GM23338 (cell line): ENCODE measurements at regions not wholly inside any gene's neighbourhood (a gene's known extent, or its start where the extent isn't known, plus 50 kb on each side); places are given as distances from the start of the nearest gene placed in this dataset.

Experiments
- ATAC-seq: fragments of 200-7000 bp; cut with Tn5 transposase; 3 replicates; pipeline ENCODE4 v1.9.1; 2020
- DNase-seq: peaks from one replicate; pipeline ENCODE4 v3.0.0-alpha.2; 2015; ENCODE audit warnings: low spot score
- H2AFZ ChIP-seq: fragments of 200-600 bp; sonication (generic); 2 replicates; pipeline ENCODE4 v1.8.0; 2016; ENCODE audit warnings: antibody characterized with exemption, mild to moderate bottlenecking, moderate library complexity
- H3F3A ChIP-seq: fragments of 200-600 bp; sonication (generic); replicated peaks from 2 replicates; pipeline ENCODE4 v1.8.0; 2017; ENCODE audit warnings: antibody characterized with exemption, mixed run types, low read depth
- H3K27ac ChIP-seq: fragments of 200-600 bp; sonication (generic); 2 replicates; pipeline ENCODE4 v1.6.1; 2016; ENCODE audit warnings: low read depth
- H3K27me3 ChIP-seq: fragments of 200-600 bp; sonication (generic); 2 replicates; pipeline ENCODE4 v1.8.0; 2016; ENCODE audit warnings: mild to moderate bottlenecking, mixed run types, moderate library complexity; ENCODE audit not compliant: insufficient read depth
- H3K36me3 ChIP-seq: fragments of 200-600 bp; sonication (generic); 2 replicates; pipeline ENCODE4 v1.8.0; 2016; ENCODE audit warnings: mild to moderate bottlenecking; ENCODE audit not compliant: insufficient read depth
- H3K4me1 ChIP-seq: fragments of 200-600 bp; sonication (generic); 2 replicates; pipeline ENCODE4 v1.8.0; 2016; ENCODE audit warnings: mild to moderate bottlenecking, moderate library complexity; ENCODE audit not compliant: insufficient read depth
- H3K4me2 ChIP-seq: fragments of 200-600 bp; sonication (generic); 2 replicates; pipeline ENCODE4 v1.7.1; 2017; ENCODE audit warnings: mixed run types
- H3K4me3 ChIP-seq: fragments of 200-600 bp; sonication (generic); 2 replicates; pipeline ENCODE4 v1.6.1; 2016; ENCODE audit warnings: mixed run types
- H3K79me2 ChIP-seq: fragments of 200-600 bp; sonication (generic); replicated peaks from 2 replicates; pipeline ENCODE4 v1.8.0; 2017; ENCODE audit warnings: mild to moderate bottlenecking; ENCODE audit not compliant: insufficient read depth
- H3K9me2 ChIP-seq: fragments of 200-600 bp; sonication (generic); 2 replicates; pipeline ENCODE4 v1.8.0; 2017; ENCODE audit not compliant: insufficient read depth
- H4K20me1 ChIP-seq: fragments of 200-600 bp; sonication (generic); replicated peaks from 2 replicates; pipeline ENCODE4 v1.8.0; 2017; ENCODE audit warnings: mild to moderate bottlenecking; ENCODE audit not compliant: insufficient read depth
- H3K27ac Mint-ChIP-seq: 2 replicates; pipeline ENCODE4 v1.8.0; 2020; ENCODE audit warnings: inconsistent platforms, mild to moderate bottlenecking, moderate library complexity, mixed read lengths
- H3K27me3 Mint-ChIP-seq: 3 replicates; pipeline ENCODE4 v1.8.0; 2022; ENCODE audit warnings: low read depth, mild to moderate bottlenecking, moderate library complexity, mixed read lengths, inconsistent platforms; ENCODE audit not compliant: insufficient read depth, poor library complexity
- H3K36me3 Mint-ChIP-seq: 3 replicates; pipeline ENCODE4 v1.8.0; 2021; ENCODE audit warnings: low read depth, mild to moderate bottlenecking, inconsistent platforms, moderate library complexity, mixed read lengths
- H3K4me1 Mint-ChIP-seq: 3 replicates; pipeline ENCODE4 v1.8.0; 2020; ENCODE audit warnings: mild to moderate bottlenecking, inconsistent platforms, mixed read lengths
- H3K4me3 Mint-ChIP-seq: 3 replicates; pipeline ENCODE4 v1.8.0; 2021; ENCODE audit warnings: moderate library complexity, mild to moderate bottlenecking, inconsistent platforms, mixed read lengths
- H3K9me3 Mint-ChIP-seq: 3 replicates; pipeline ENCODE4 v1.8.0; 2020; ENCODE audit warnings: moderate library complexity, mild to moderate bottlenecking, inconsistent platforms, mixed read lengths
- CREB1 ChIP-seq: fragments of 250-450 bp; sonication (Bioruptor Pico); IDR thresholded peaks from 2 replicates; pipeline ENCODE4 v1.5.0; 2020; ENCODE audit warnings: low read depth, mild to moderate bottlenecking, moderate library complexity
- ETS1 ChIP-seq: IDR thresholded peaks from 2 replicates; pipeline ENCODE4 v1.6.1; 2016; ENCODE audit warnings: antibody characterized with exemption
- EZH2 ChIP-seq: fragments of 200-600 bp; sonication (generic); IDR thresholded peaks from one replicate; pipeline ENCODE4 v1.8.0; 2017; ENCODE audit warnings: antibody characterized with exemption, mild to moderate bottlenecking, low read depth; ENCODE audit not compliant: unreplicated experiment
- EZH2phosphoT487 ChIP-seq: fragments of 200-600 bp; sonication (generic); IDR thresholded peaks from one replicate; pipeline ENCODE4 v1.8.1; 2018; ENCODE audit warnings: antibody characterized with exemption; ENCODE audit not compliant: unreplicated experiment
- JUNB ChIP-seq: IDR thresholded peaks from one replicate; pipeline ENCODE4 v1.6.1; 2016; ENCODE audit warnings: antibody characterized with exemption; ENCODE audit not compliant: unreplicated experiment
- NANOG ChIP-seq: IDR thresholded peaks from 2 replicates; pipeline ENCODE4 v1.6.1; 2016; ENCODE audit warnings: antibody characterized with exemption, borderline replicate concordance
- STAT1 ChIP-seq: IDR thresholded peaks from one replicate; pipeline ENCODE4 v1.6.1; 2016; ENCODE audit warnings: antibody characterized with exemption; ENCODE audit not compliant: unreplicated experiment
- ZNF114 ChIP-seq: fragments of 250-450 bp; sonication (Bioruptor Pico); IDR thresholded peaks from 2 replicates; pipeline ENCODE4 v1.5.0; 2020; ENCODE audit warnings: mild to moderate bottlenecking, moderate library complexity
- ZNF462 ChIP-seq: fragments of 250-450 bp; sonication (Bioruptor Pico); IDR thresholded peaks from 2 replicates; pipeline ENCODE4 v1.5.0; 2020; ENCODE audit warnings: mild to moderate bottlenecking, moderate library complexity

- TF ChIP-seq ZNF462 (CRISPR knock-in tag) (no peak), EZH2 (no peak), CREB1 (CRISPR knock-in tag) (no peak), ZNF114 (CRISPR knock-in tag) (no peak)
These were observed 88.4 kb upstream of the PAQR3 start (continued) for GRCh38 chr4:79027656-79028055.

- H3K4me2 ChIP-seq, result no peak overlapping the region
- peaks cover 1% of the 10 kb centered on the region; the same call in 1 of the 3 replicates for H3K4me1 Mint-ChIP-seq
- ATAC-seq, result no peak
These were observed 85.9 kb upstream of the PAQR3 start for GRCh38 chr4:79025170-79025569.

More at GRCh38 chr4:79025170-79025569, 85.9 kb upstream of the PAQR3 start:
- H3K4me1 ChIP-seq, result no peaks in the 10 kb centered on the region
- no peak overlapping the region for H3K27ac Mint-ChIP-seq
- TF ChIP-seq NANOG (no peak), JUNB (no peak), EZH2phosphoT487 (no peak), EZH2 (no peak), CREB1 (CRISPR knock-in tag) (no peak), STAT1 (no peak), ZNF114 (CRISPR knock-in tag) (no peak), ETS1 (no peak)
- H3K27me3 Mint-ChIP-seq, result no peaks in the 10 kb centered on the region
- no peak overlapping the region for H3K4me3 ChIP-seq
- no peak for DNase-seq
- no peaks in the 10 kb centered on the region for H3K9me2 ChIP-seq
- no peak overlapping the region for H3K4me3 Mint-ChIP-seq
- H3K9me3 Mint-ChIP-seq, result no peaks in the 10 kb centered on the region
- no peaks in the 10 kb centered on the region for H3K79me2 ChIP-seq
- no peaks in the 10 kb centered on the region for H3K36me3 Mint-ChIP-seq
- no peak overlapping the region for H3K27ac ChIP-seq
- no peaks in the 10 kb centered on the region for H3K36me3 ChIP-seq
- H2AFZ ChIP-seq, result no peak overlapping the region
- H4K20me1 ChIP-seq, result no peaks in the 10 kb centered on the region
- H3K27me3 ChIP-seq, result no peaks in the 10 kb centered on the region
- no peaks in the 10 kb centered on the region for H3F3A ChIP-seq
